ENCODE measurements at regions not wholly inside any gene's neighbourhood (a gene's known extent, or its start where the extent isn't known, plus 50 kb on each side); places are given as distances from the start of the nearest gene placed in this dataset.

DNA sequence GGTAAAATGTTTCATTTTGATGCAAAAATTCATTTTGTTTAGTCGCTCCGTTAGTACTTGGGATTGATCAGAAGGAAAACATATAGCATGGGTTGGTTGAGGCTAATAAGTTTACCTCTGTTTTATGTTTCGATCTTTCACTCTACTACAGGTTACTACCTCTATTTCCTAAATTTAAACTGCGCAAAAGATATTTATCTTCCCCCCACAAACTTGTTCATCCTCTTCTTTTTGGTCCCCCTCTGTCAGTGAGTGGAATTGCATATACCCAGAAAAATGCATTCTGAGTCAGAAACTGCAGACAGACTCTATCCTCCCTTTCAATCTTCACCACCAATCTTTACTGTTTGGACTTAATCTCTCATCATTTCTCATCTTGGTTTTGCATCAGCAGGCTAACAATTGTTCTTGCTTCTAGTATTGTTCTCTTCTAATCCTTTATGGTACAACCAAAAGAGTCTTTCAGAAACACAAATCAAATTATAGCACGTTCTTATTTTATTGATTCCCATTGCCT lies 316.0 kb upstream of the ADGRL4 start:
- Mint-ChIP-seq H3K4me1 (ENCODE audit: low read depth, unreplicated experiment) (peaks cover 25% of the 10 kb centered on the region), H3K27me3 (ENCODE audit: unreplicated experiment) (no peaks in the 10 kb centered on the region), H3K4me3 (ENCODE audit: low read depth, unreplicated experiment) (peak overlapping the region; percentile 4)

DNA sequence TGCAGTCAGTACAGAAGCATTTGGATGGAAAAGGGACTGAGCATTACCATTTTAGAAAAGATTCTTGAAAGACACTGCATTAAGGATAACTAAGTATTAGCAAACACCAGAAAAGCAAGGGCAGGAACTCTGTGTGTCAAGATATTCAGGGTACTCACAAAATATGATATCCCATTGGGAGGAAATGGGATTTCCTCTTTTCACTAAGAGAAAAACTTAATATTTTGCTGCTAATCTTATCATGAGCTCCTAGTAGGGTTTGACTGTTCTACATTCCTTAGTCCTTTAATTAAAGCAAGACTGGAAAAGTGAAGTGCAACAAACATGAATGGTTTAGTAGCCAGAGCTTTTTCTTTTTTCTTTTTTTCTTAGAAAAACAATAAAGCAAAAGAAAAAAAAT lies 305.9 kb upstream of the ADGRL4 start:
- H3K27ac Mint-ChIP-seq (ENCODE audit: unreplicated experiment): no peak overlapping the region
- H3K36me3 Mint-ChIP-seq (ENCODE audit: insufficient read depth, unreplicated experiment): no peaks in the 10 kb centered on the region
- intact Hi-C loops (cut with micrococcal nuclease; ENCODE audit: unreplicated experiment): no loop called here
- no peak for DNase-seq
- CTCF ChIA-PET: no interaction called here
- peaks cover 3% of the 10 kb centered on the region for H3K9me3 Mint-ChIP-seq (ENCODE audit: low read depth, unreplicated experiment)
- H3K27me3 Mint-ChIP-seq (ENCODE audit: unreplicated experiment): no peaks in the 10 kb centered on the region
- no peak overlapping the region for H3K4me3 Mint-ChIP-seq (ENCODE audit: low read depth, unreplicated experiment)
- H3K4me1 Mint-ChIP-seq (ENCODE audit: low read depth, unreplicated experiment): no peaks in the 10 kb centered on the region
- TF ChIP-seq, protein P1, sequence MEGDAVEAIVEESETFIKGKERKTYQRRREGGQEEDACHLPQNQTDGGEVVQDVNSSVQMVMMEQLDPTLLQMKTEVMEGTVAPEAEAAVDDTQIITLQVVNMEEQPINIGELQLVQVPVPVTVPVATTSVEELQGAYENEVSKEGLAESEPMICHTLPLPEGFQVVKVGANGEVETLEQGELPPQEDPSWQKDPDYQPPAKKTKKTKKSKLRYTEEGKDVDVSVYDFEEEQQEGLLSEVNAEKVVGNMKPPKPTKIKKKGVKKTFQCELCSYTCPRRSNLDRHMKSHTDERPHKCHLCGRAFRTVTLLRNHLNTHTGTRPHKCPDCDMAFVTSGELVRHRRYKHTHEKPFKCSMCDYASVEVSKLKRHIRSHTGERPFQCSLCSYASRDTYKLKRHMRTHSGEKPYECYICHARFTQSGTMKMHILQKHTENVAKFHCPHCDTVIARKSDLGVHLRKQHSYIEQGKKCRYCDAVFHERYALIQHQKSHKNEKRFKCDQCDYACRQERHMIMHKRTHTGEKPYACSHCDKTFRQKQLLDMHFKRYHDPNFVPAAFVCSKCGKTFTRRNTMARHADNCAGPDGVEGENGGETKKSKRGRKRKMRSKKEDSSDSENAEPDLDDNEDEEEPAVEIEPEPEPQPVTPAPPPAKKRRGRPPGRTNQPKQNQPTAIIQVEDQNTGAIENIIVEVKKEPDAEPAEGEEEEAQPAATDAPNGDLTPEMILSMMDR (IDR thresholded peaks at IDR 0.05; ENCODE audit: unreplicated experiment): no peak
- BruUV-seq (replicated peaks): no TSS peak

More for the DNA sequence above, 316.0 kb upstream of the ADGRL4 start:
- no TSS peak for BruUV-seq (replicated peaks)
- intact Hi-C loops (cut with micrococcal nuclease; ENCODE audit: unreplicated experiment): loop anchor here (2.0 kb wide), 1 partner anchor 32 kb away; no protein-coding TSS in a partner anchor
- no peaks in the 10 kb centered on the region for H3K9me3 Mint-ChIP-seq (ENCODE audit: low read depth, unreplicated experiment)
- H3K36me3 Mint-ChIP-seq (ENCODE audit: insufficient read depth, unreplicated experiment): peaks cover 12% of the 10 kb centered on the region
- TF ChIP-seq, protein P1 (IDR thresholded peaks at IDR 0.05; ENCODE audit: unreplicated experiment): no peak
- DNase-seq: no peak
- H3K27ac Mint-ChIP-seq (ENCODE audit: unreplicated experiment): peak overlapping the region; percentile 89
- CTCF ChIA-PET: interaction anchor here (0.8 kb wide), 1 partner anchor 12 kb away, joined by 3 read pairs; no protein-coding TSS in a partner anchor

DNA sequence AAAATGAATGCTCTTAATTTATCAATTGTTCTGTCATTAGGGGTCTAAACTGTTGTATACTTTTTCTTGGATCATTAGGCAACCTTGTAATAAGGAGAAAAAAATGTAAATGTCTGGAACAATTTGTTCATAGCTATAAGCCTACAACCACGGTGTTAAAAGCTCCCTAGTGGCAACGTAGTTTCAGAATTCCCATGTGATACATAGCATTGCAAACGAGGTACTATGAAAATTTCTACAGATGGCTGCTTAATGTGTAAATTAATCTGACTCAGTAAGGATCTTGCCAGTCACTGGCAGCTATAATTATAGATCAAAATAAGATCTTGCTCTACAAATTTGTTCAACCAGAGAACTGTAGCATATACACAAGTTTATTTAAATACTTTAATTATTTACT lies 304.1 kb upstream of the ADGRL4 start:
- no peaks in the 10 kb centered on the region for H3K27me3 Mint-ChIP-seq (ENCODE audit: unreplicated experiment)
- H3K4me3 Mint-ChIP-seq (ENCODE audit: low read depth, unreplicated experiment): no peak overlapping the region
- DNase-seq: no peak
- H3K9me3 Mint-ChIP-seq (ENCODE audit: low read depth, unreplicated experiment): peaks cover 3% of the 10 kb centered on the region
- TF ChIP-seq, protein P1 (IDR thresholded peaks at IDR 0.05; ENCODE audit: unreplicated experiment): no peak
- CTCF ChIA-PET: no interaction called here
- no peaks in the 10 kb centered on the region for H3K4me1 Mint-ChIP-seq (ENCODE audit: low read depth, unreplicated experiment)
- BruUV-seq (replicated peaks): no TSS peak
- no peaks in the 10 kb centered on the region for H3K36me3 Mint-ChIP-seq (ENCODE audit: insufficient read depth, unreplicated experiment)
- intact Hi-C loops (cut with micrococcal nuclease; ENCODE audit: unreplicated experiment): no loop called here
- H3K27ac Mint-ChIP-seq (ENCODE audit: unreplicated experiment): no peak overlapping the region

DNA sequence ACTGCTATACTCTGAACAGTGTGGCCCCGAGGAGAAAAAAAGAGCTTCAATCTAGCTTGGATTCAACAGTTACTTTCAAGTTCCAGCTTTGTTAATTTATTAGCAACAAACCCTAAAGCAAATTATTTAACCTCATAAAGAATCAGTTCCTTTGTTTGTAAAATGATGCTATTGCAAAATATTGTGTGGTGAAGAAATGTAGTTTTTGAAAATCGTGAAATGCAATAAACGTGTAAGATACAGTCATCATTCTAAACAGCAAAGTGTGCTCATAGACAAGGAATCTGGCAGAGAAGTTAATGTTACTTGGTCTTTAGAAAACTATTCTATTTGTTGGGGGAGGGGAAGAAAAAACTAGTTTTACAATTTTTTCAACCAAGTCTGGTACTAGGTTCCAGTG lies 297.6 kb upstream of the ADGRL4 start:
- no peaks in the 10 kb centered on the region for H3K27me3 Mint-ChIP-seq (ENCODE audit: unreplicated experiment)
- no peak for DNase-seq
- TF ChIP-seq, protein P1 (IDR thresholded peaks at IDR 0.05; ENCODE audit: unreplicated experiment): no peak
- H3K4me3 Mint-ChIP-seq (ENCODE audit: low read depth, unreplicated experiment): no peak overlapping the region
- H3K27ac Mint-ChIP-seq (ENCODE audit: unreplicated experiment): no peak overlapping the region
- CTCF ChIA-PET: interaction anchor here (0.7 kb wide), 1 partner anchor 1198 kb away, joined by 5 read pairs; no protein-coding TSS in a partner anchor
- H3K36me3 Mint-ChIP-seq (ENCODE audit: insufficient read depth, unreplicated experiment): no peaks in the 10 kb centered on the region
- no TSS peak for BruUV-seq (replicated peaks)
- intact Hi-C loops (cut with micrococcal nuclease; ENCODE audit: unreplicated experiment): no loop called here
- peaks cover 3% of the 10 kb centered on the region for H3K9me3 Mint-ChIP-seq (ENCODE audit: low read depth, unreplicated experiment)
- peaks cover 14% of the 10 kb centered on the region for H3K4me1 Mint-ChIP-seq (ENCODE audit: low read depth, unreplicated experiment)
